ENCODE measurements at regions not wholly inside any gene's neighbourhood (a gene's known extent, or its start where the extent isn't known, plus 50 kb on each side); places are given as distances from the start of the nearest gene placed in this dataset.

- no peaks in the 10 kb centered on the region for H3K36me3 Mint-ChIP-seq (ENCODE audit: low read depth)
- H3K4me1 Mint-ChIP-seq (ENCODE audit: low read depth): no peaks in the 10 kb centered on the region
- ChIA-PET POLR2A (no interaction called here), CTCF (no interaction called here)
- H3K9me3 Mint-ChIP-seq (ENCODE audit: insufficient read depth): peaks cover 9% of the 10 kb centered on the region
- H3K4me3 Mint-ChIP-seq: no peak overlapping the region
- H3K27ac Mint-ChIP-seq: no peak overlapping the region
- no peak for ATAC-seq
- no peaks in the 10 kb centered on the region for H3K27me3 Mint-ChIP-seq (ENCODE audit: low read depth)
- DNase-seq: no peak
These were observed 233.6 kb upstream of the SORCS1 start for GRCh38 chr10:107398115-107398514.

GRCh38 chr10:107391901-107392300, 227.4 kb upstream of the SORCS1 start:
- no peaks in the 10 kb centered on the region for H3K36me3 Mint-ChIP-seq (ENCODE audit: low read depth)
- ChIA-PET CTCF (no interaction called here), POLR2A (no interaction called here)
- no peak for DNase-seq
- ATAC-seq: no peak
- no peaks in the 10 kb centered on the region for H3K27me3 Mint-ChIP-seq (ENCODE audit: low read depth)
- H3K4me1 Mint-ChIP-seq (ENCODE audit: low read depth): no peaks in the 10 kb centered on the region
- H3K4me3 Mint-ChIP-seq: no peak overlapping the region
- peaks cover 8% of the 10 kb centered on the region for H3K9me3 Mint-ChIP-seq (ENCODE audit: insufficient read depth)
- no peak overlapping the region for H3K27ac Mint-ChIP-seq

- Mint-ChIP-seq H3K27ac (no peak overlapping the region), H3K36me3 (ENCODE audit: low read depth) (no peaks in the 10 kb centered on the region), H3K4me1 (ENCODE audit: low read depth) (no peaks in the 10 kb centered on the region), H3K9me3 (ENCODE audit: insufficient read depth) (peaks cover 5% of the 10 kb centered on the region), H3K27me3 (ENCODE audit: low read depth) (no peaks in the 10 kb centered on the region), H3K4me3 (no peak overlapping the region)
- ChIA-PET POLR2A (no interaction called here), CTCF (no interaction called here)
- ATAC-seq (no peak), DNase-seq (no peak)
These were observed 226.1 kb upstream of the SORCS1 start for GRCh38 chr10:107390563-107390962.

- Mint-ChIP-seq H3K9me3 (ENCODE audit: insufficient read depth) (peaks cover 5% of the 10 kb centered on the region), H3K4me3 (no peak overlapping the region), H3K36me3 (ENCODE audit: low read depth) (no peaks in the 10 kb centered on the region), H3K27me3 (ENCODE audit: low read depth) (no peaks in the 10 kb centered on the region), H3K27ac (no peak overlapping the region), H3K4me1 (ENCODE audit: low read depth) (no peaks in the 10 kb centered on the region)
- no peak for ATAC-seq
- ChIA-PET POLR2A (interaction anchor here (0.6 kb wide), 1 partner anchor 183 kb away, joined by 3 read pairs; no protein-coding TSS in a partner anchor), CTCF (no interaction called here)
- DNase-seq: no peak
These were observed 218.9 kb upstream of the SORCS1 start for GRCh38 chr10:107383357-107383756.

GRCh38 chr10:107379601-107380000, 215.1 kb upstream of the SORCS1 start:
- Mint-ChIP-seq H3K9me3 (ENCODE audit: insufficient read depth) (peaks cover 8% of the 10 kb centered on the region), H3K36me3 (ENCODE audit: low read depth) (no peaks in the 10 kb centered on the region), H3K27me3 (ENCODE audit: low read depth) (no peaks in the 10 kb centered on the region), H3K4me3 (no peak overlapping the region), H3K4me1 (ENCODE audit: low read depth) (no peaks in the 10 kb centered on the region), H3K27ac (no peak overlapping the region)
- ChIA-PET CTCF (no interaction called here), POLR2A (no interaction called here)
- DNase-seq (no peak), ATAC-seq (no peak)

GRCh38 chr10:107371801-107372200, 207.3 kb upstream of the SORCS1 start:
- H3K27ac Mint-ChIP-seq: no peak overlapping the region
- ATAC-seq: no peak
- no peaks in the 10 kb centered on the region for H3K36me3 Mint-ChIP-seq (ENCODE audit: low read depth)
- ChIA-PET POLR2A (no interaction called here), CTCF (no interaction called here)
- no peaks in the 10 kb centered on the region for H3K27me3 Mint-ChIP-seq (ENCODE audit: low read depth)
- no peak for DNase-seq
- H3K4me1 Mint-ChIP-seq (ENCODE audit: low read depth): no peaks in the 10 kb centered on the region
- no peak overlapping the region for H3K4me3 Mint-ChIP-seq
- no peaks in the 10 kb centered on the region for H3K9me3 Mint-ChIP-seq (ENCODE audit: insufficient read depth)

- ChIA-PET CTCF (no interaction called here), POLR2A (no interaction called here)
- H3K36me3 Mint-ChIP-seq (ENCODE audit: low read depth): no peaks in the 10 kb centered on the region
- no peak overlapping the region for H3K27ac Mint-ChIP-seq
- no peak overlapping the region for H3K4me3 Mint-ChIP-seq
- H3K9me3 Mint-ChIP-seq (ENCODE audit: insufficient read depth): no peaks in the 10 kb centered on the region
- no peaks in the 10 kb centered on the region for H3K4me1 Mint-ChIP-seq (ENCODE audit: low read depth)
- no peaks in the 10 kb centered on the region for H3K27me3 Mint-ChIP-seq (ENCODE audit: low read depth)
- DNase-seq: no peak
- ATAC-seq: no peak
These were observed 200.4 kb upstream of the SORCS1 start for GRCh38 chr10:107364872-107365271.

GRCh38 chr10:107362306-107362705, 197.8 kb upstream of the SORCS1 start:
- H3K27me3 Mint-ChIP-seq (ENCODE audit: low read depth): no peaks in the 10 kb centered on the region
- H3K27ac Mint-ChIP-seq: no peak overlapping the region
- H3K9me3 Mint-ChIP-seq (ENCODE audit: insufficient read depth): no peaks in the 10 kb centered on the region
- DNase-seq: no peak
- no peaks in the 10 kb centered on the region for H3K36me3 Mint-ChIP-seq (ENCODE audit: low read depth)
- ChIA-PET CTCF (no interaction called here), POLR2A (no interaction called here)
- no peak overlapping the region for H3K4me3 Mint-ChIP-seq
- ATAC-seq: no peak
- H3K4me1 Mint-ChIP-seq (ENCODE audit: low read depth): no peaks in the 10 kb centered on the region

GRCh38 chr10:107357033-107357432, 192.5 kb upstream of the SORCS1 start:
- ATAC-seq: no peak
- Mint-ChIP-seq H3K27me3 (ENCODE audit: low read depth) (no peaks in the 10 kb centered on the region), H3K27ac (no peak overlapping the region), H3K4me1 (ENCODE audit: low read depth) (no peaks in the 10 kb centered on the region), H3K4me3 (no peak overlapping the region), H3K36me3 (ENCODE audit: low read depth) (no peaks in the 10 kb centered on the region), H3K9me3 (ENCODE audit: insufficient read depth) (no peaks in the 10 kb centered on the region)
- ChIA-PET POLR2A (interaction anchor here (0.6 kb wide), 1 partner anchor 710 kb away, joined by 3 read pairs; no protein-coding TSS in a partner anchor), CTCF (no interaction called here)
- DNase-seq: no peak

GRCh38 chr10:107356396-107356795, 191.9 kb upstream of the SORCS1 start:
- ATAC-seq: no peak
- no peak overlapping the region for H3K4me3 Mint-ChIP-seq
- DNase-seq: no peak
- H3K36me3 Mint-ChIP-seq (ENCODE audit: low read depth): no peaks in the 10 kb centered on the region
- no peaks in the 10 kb centered on the region for H3K4me1 Mint-ChIP-seq (ENCODE audit: low read depth)
- H3K27me3 Mint-ChIP-seq (ENCODE audit: low read depth): no peaks in the 10 kb centered on the region
- ChIA-PET CTCF (no interaction called here), POLR2A (no interaction called here)
- H3K27ac Mint-ChIP-seq: no peak overlapping the region
- H3K9me3 Mint-ChIP-seq (ENCODE audit: insufficient read depth): no peaks in the 10 kb centered on the region

- ATAC-seq (no peak), DNase-seq (no peak)
- Mint-ChIP-seq H3K4me1 (ENCODE audit: low read depth) (no peaks in the 10 kb centered on the region), H3K4me3 (no peak overlapping the region), H3K36me3 (ENCODE audit: low read depth) (no peaks in the 10 kb centered on the region), H3K27me3 (ENCODE audit: low read depth) (no peaks in the 10 kb centered on the region), H3K9me3 (ENCODE audit: insufficient read depth) (peaks cover 11% of the 10 kb centered on the region), H3K27ac (no peak overlapping the region)
- POLR2A ChIA-PET: no interaction called here
- CTCF ChIA-PET: no interaction called here
These were observed 178.2 kb upstream of the SORCS1 start for GRCh38 chr10:107342711-107343110.

GRCh38 chr10:107341281-107341680, 176.8 kb upstream of the SORCS1 start:
- Mint-ChIP-seq H3K27me3 (ENCODE audit: low read depth) (no peaks in the 10 kb centered on the region), H3K36me3 (ENCODE audit: low read depth) (no peaks in the 10 kb centered on the region), H3K27ac (no peak overlapping the region), H3K4me1 (ENCODE audit: low read depth) (no peaks in the 10 kb centered on the region), H3K9me3 (ENCODE audit: insufficient read depth) (peaks cover 13% of the 10 kb centered on the region), H3K4me3 (no peak overlapping the region)
- ChIA-PET CTCF (no interaction called here), POLR2A (no interaction called here)
- ATAC-seq (no peak), DNase-seq (no peak)

GRCh38 chr10:107340326-107340725, 175.8 kb upstream of the SORCS1 start:
- no peak for DNase-seq
- Mint-ChIP-seq H3K4me1 (ENCODE audit: low read depth) (no peaks in the 10 kb centered on the region), H3K36me3 (ENCODE audit: low read depth) (no peaks in the 10 kb centered on the region), H3K27me3 (ENCODE audit: low read depth) (no peaks in the 10 kb centered on the region), H3K4me3 (no peak overlapping the region), H3K9me3 (ENCODE audit: insufficient read depth) (peaks cover 9% of the 10 kb centered on the region), H3K27ac (no peak overlapping the region)
- no peak for ATAC-seq
- ChIA-PET POLR2A (no interaction called here), CTCF (no interaction called here)

Measured in activated CD8-positive, alpha-beta T cell treated with anti-CD3 and anti-CD28 coated beads, Interleukin-2, amount 10 ng/mL, durations not matched to agents 7 days and 5 days (primary cell).